ENCODE measurements at regions not wholly inside any gene's neighbourhood (a gene's known extent, or its start where the extent isn't known, plus 50 kb on each side); places are given as distances from the start of the nearest gene placed in this dataset.

DNA sequence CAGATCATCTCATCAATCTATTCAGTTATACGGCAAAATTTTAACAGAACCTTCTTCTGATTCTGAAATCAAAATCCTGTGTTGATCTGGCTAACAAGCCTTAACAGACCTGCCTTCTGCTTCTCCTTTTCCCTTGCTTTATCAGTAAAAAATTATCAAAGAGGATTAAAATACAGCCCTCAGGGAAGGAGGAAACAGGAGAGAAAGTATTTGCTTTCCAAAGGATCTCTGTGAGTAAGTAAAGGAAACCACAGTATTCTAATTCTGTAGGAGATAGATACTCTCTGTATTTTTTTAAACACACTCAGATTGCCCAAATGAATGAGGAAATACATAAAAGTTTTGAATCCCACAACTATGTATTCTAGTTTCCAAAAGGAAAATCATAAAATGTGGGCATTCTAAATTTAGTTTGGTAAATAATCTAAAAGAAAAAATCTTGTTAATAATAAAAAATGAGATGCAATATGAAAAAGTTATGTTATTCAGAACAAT lies 221.8 kb downstream of the ZIC1 start:
- TF ChIP-seq, protein P1, sequence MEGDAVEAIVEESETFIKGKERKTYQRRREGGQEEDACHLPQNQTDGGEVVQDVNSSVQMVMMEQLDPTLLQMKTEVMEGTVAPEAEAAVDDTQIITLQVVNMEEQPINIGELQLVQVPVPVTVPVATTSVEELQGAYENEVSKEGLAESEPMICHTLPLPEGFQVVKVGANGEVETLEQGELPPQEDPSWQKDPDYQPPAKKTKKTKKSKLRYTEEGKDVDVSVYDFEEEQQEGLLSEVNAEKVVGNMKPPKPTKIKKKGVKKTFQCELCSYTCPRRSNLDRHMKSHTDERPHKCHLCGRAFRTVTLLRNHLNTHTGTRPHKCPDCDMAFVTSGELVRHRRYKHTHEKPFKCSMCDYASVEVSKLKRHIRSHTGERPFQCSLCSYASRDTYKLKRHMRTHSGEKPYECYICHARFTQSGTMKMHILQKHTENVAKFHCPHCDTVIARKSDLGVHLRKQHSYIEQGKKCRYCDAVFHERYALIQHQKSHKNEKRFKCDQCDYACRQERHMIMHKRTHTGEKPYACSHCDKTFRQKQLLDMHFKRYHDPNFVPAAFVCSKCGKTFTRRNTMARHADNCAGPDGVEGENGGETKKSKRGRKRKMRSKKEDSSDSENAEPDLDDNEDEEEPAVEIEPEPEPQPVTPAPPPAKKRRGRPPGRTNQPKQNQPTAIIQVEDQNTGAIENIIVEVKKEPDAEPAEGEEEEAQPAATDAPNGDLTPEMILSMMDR (optimal IDR thresholded peaks at IDR 0.05 in 1 of 3, IDR thresholded peaks at IDR 0.05 in 1 of 3, conservative IDR thresholded peaks at IDR 0.05 in 1 of 3; ENCODE audit: extremely low read depth in 1 of 3, insufficient read depth in 2 of 3, low read length in 3 of 3): no peak
- TF ChIP-seq EZH2 (IDR thresholded peaks at IDR 0.05; ENCODE audit: low read length): no peak

All from keratinocyte (primary cell).